ENCODE measurements at regions not wholly inside any gene's neighbourhood (a gene's known extent, or its start where the extent isn't known, plus 50 kb on each side); places are given as distances from the start of the nearest gene placed in this dataset.

- H3K9me2 ChIP-seq (ENCODE audit: insufficient read depth): no peaks in the 10 kb centered on the region
- in situ Hi-C loops (cut with MboI): no loop called here
- no peaks in the 10 kb centered on the region for H3K27me3 ChIP-seq (replicated peaks; ENCODE audit: insufficient read depth)
- no peaks in the 10 kb centered on the region for H3F3A ChIP-seq (ENCODE audit: insufficient read depth)
- no peaks in the 10 kb centered on the region for H3K36me3 ChIP-seq (ENCODE audit: low read depth)
- no peaks in the 10 kb centered on the region for H3K4me1 ChIP-seq (ENCODE audit: insufficient read depth)
- H3K4me2 ChIP-seq (ENCODE audit: unreplicated experiment): no peak overlapping the region
- no peak overlapping the region for H3K27ac ChIP-seq
- H3K9me3 ChIP-seq (ENCODE audit: low read depth): no peaks in the 10 kb centered on the region
- DNase-seq: no peak
- WGBS, 2 experiments (ENCODE audit: low coverage in 1 of 2, low lambda C conversion rate in 2 of 2, missing lambda C conversion rate in 2 of 2): 9 to 15% methylated on average over 3 of the region's 3 CpGs
- no peak overlapping the region for H3K9ac ChIP-seq
- H2AFZ ChIP-seq: no peak overlapping the region
- TF ChIP-seq EZH2 (IDR thresholded peaks at IDR 0.05; ENCODE audit: insufficient read depth, poor library complexity, severe bottlenecking) (no peak), EZH2phosphoT487 (IDR thresholded peaks at IDR 0.05; ENCODE audit: insufficient read depth, low read depth) (no peak)
- H3K79me2 ChIP-seq (ENCODE audit: insufficient read depth): no peaks in the 10 kb centered on the region
- no peak overlapping the region for H3K4me3 ChIP-seq
- no peaks in the 10 kb centered on the region for H4K20me1 ChIP-seq (ENCODE audit: insufficient read depth)
Measured at GRCh38 chr10:61321041-61321857, 131.9 kb downstream of the TMEM26 start.

GRCh38 chr10:61320257-61320587 is 133.0 kb downstream of the TMEM26 start:
- Histone ChIP-seq H3K27me3 (replicated peaks; ENCODE audit: insufficient read depth) (no peaks in the 10 kb centered on the region), H3K79me2 (ENCODE audit: insufficient read depth) (no peaks in the 10 kb centered on the region), H3K4me1 (ENCODE audit: insufficient read depth) (no peaks in the 10 kb centered on the region), H3K9me3 (ENCODE audit: low read depth) (no peaks in the 10 kb centered on the region), H3F3A (ENCODE audit: insufficient read depth) (no peaks in the 10 kb centered on the region), H4K20me1 (ENCODE audit: insufficient read depth) (no peaks in the 10 kb centered on the region), H3K36me3 (ENCODE audit: low read depth) (no peaks in the 10 kb centered on the region), H3K4me3 (no peak overlapping the region), H3K27ac (no peak overlapping the region), H2AFZ (no peak overlapping the region), H3K9ac (no peak overlapping the region), H3K9me2 (ENCODE audit: insufficient read depth) (no peaks in the 10 kb centered on the region), H3K4me2 (ENCODE audit: unreplicated experiment) (no peak overlapping the region)
- TF ChIP-seq EZH2phosphoT487 (IDR thresholded peaks at IDR 0.05; ENCODE audit: insufficient read depth, low read depth): no peak
- TF ChIP-seq EZH2 (IDR thresholded peaks at IDR 0.05; ENCODE audit: insufficient read depth, poor library complexity, severe bottlenecking): no peak
- 93 to 94% methylated on average over 5 of the region's 5 CpGs for WGBS, 2 experiments (ENCODE audit: low coverage in 1 of 2, low lambda C conversion rate in 2 of 2, missing lambda C conversion rate in 2 of 2)
- DNase-seq: no peak
- in situ Hi-C loops (cut with MboI): no loop called here

- no peak for DNase-seq
- TF ChIP-seq EZH2 (IDR thresholded peaks at IDR 0.05; ENCODE audit: insufficient read depth, poor library complexity, severe bottlenecking) (no peak), EZH2phosphoT487 (IDR thresholded peaks at IDR 0.05; ENCODE audit: insufficient read depth, low read depth) (no peak)
- Histone ChIP-seq H3K36me3 (ENCODE audit: low read depth) (no peaks in the 10 kb centered on the region), H3K4me3 (no peak overlapping the region), H2AFZ (no peak overlapping the region), H4K20me1 (ENCODE audit: insufficient read depth) (no peaks in the 10 kb centered on the region), H3K27me3 (replicated peaks; ENCODE audit: insufficient read depth) (no peaks in the 10 kb centered on the region), H3K4me1 (ENCODE audit: insufficient read depth) (no peaks in the 10 kb centered on the region), H3K9ac (no peak overlapping the region), H3K9me3 (ENCODE audit: low read depth) (no peaks in the 10 kb centered on the region), H3K4me2 (ENCODE audit: unreplicated experiment) (no peak overlapping the region), H3K9me2 (ENCODE audit: insufficient read depth) (no peaks in the 10 kb centered on the region), H3K27ac (no peak overlapping the region), H3K79me2 (ENCODE audit: insufficient read depth) (no peaks in the 10 kb centered on the region), H3F3A (ENCODE audit: insufficient read depth) (no peaks in the 10 kb centered on the region)
- in situ Hi-C loops (cut with MboI): no loop called here
- 72 to 74% methylated on average over 5 of the region's 5 CpGs for WGBS, 2 experiments (ENCODE audit: low coverage in 1 of 2, low lambda C conversion rate in 2 of 2, missing lambda C conversion rate in 2 of 2)
Measured at GRCh38 chr10:61319386-61320256, 133.6 kb downstream of the TMEM26 start.

GRCh38 chr10:61318429-61318828 is 134.8 kb downstream of the TMEM26 start:
- Histone ChIP-seq H3K4me1 (ENCODE audit: insufficient read depth) (peaks cover 6% of the 10 kb centered on the region), H3K9me3 (ENCODE audit: low read depth) (no peaks in the 10 kb centered on the region), H3K27ac (no peak overlapping the region), H3K27me3 (replicated peaks; ENCODE audit: insufficient read depth) (no peaks in the 10 kb centered on the region), H3K36me3 (ENCODE audit: low read depth) (no peaks in the 10 kb centered on the region), H3K9me2 (ENCODE audit: insufficient read depth) (no peaks in the 10 kb centered on the region), H4K20me1 (ENCODE audit: insufficient read depth) (no peaks in the 10 kb centered on the region), H3K9ac (no peak overlapping the region), H3F3A (ENCODE audit: insufficient read depth) (peaks cover 5% of the 10 kb centered on the region; the same call in 1 of the 2 replicates), H3K79me2 (ENCODE audit: insufficient read depth) (no peaks in the 10 kb centered on the region), H3K4me3 (no peak overlapping the region), H2AFZ (no peak overlapping the region), H3K4me2 (ENCODE audit: unreplicated experiment) (no peak overlapping the region)
- in situ Hi-C loops (cut with MboI): no loop called here
- TF ChIP-seq EZH2 (IDR thresholded peaks at IDR 0.05; ENCODE audit: insufficient read depth, poor library complexity, severe bottlenecking) (no peak), EZH2phosphoT487 (IDR thresholded peaks at IDR 0.05; ENCODE audit: insufficient read depth, low read depth) (no peak)
- DNase-seq: no peak
